ENCODE measurements at regions not wholly inside any gene's neighbourhood (a gene's known extent, or its start where the extent isn't known, plus 50 kb on each side); places are given as distances from the start of the nearest gene placed in this dataset.

GRCh38 chr9:89873801-89874200 is 269.0 kb downstream of the GADD45G start:
- no peak for ATAC-seq
- DNase-seq: no peak
- Mint-ChIP-seq H3K27me3 (no peaks in the 10 kb centered on the region), H3K36me3 (ENCODE audit: low read depth) (no peaks in the 10 kb centered on the region), H3K4me1 (no peaks in the 10 kb centered on the region), H3K4me3 (no peak overlapping the region), H3K27ac (no peak overlapping the region), H3K9me3 (no peaks in the 10 kb centered on the region)

DNA sequence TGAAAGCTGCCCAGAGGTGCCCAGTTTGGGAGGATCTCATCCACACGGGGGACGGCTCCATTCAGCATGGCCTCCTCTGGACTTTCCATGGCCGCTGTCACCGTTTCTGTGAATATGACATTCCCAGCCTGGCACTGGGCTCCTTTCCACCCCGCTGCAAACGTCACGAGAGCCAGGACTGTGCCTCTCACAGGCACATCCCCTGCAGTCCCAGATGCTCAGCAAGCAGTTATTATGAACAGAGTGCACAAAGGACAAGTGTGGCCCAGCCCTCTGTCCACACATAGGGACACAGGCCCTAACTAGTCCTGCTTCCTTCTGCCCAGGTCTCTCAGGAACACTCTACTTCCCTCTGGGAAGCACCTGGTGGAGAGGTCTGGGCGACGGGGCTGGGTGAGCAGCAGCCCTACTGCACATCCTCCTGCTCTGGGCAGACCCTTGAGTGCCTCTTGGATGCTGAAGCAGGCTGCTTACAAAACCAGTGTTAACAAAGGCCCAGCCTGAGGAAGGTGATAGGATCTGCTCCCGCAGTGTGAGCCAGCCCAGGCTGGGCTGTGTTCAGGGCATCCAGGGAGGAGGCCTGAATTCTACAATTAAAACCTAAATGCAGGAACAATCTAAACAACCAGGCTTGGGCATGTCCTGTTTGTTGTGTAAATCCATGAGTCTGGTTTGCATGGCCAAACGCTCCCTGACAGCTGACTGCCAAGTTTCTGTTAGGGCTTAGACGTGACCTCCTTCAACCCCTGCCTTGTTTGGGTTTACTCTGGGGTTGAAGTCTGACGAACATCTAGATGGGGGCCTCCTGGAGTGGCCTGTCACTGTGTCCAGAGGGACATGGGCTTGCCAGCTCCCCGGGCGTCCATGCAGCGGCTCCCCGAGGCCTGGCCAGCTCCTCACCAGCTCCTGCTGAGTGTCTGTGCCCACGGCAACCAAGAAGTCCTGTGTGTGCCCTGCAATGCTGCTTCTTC is 269.8 kb downstream of the GADD45G start:
- H3K36me3 Mint-ChIP-seq (ENCODE audit: low read depth): no peaks in the 10 kb centered on the region
- ATAC-seq: no peak
- no peak for DNase-seq
- no peaks in the 10 kb centered on the region for H3K27me3 Mint-ChIP-seq
- no peak overlapping the region for H3K27ac Mint-ChIP-seq
- no peaks in the 10 kb centered on the region for H3K9me3 Mint-ChIP-seq
- no peak overlapping the region for H3K4me3 Mint-ChIP-seq
- H3K4me1 Mint-ChIP-seq: no peaks in the 10 kb centered on the region

- Mint-ChIP-seq H3K27ac (no peak overlapping the region), H3K4me3 (no peak overlapping the region), H3K9me3 (no peaks in the 10 kb centered on the region), H3K36me3 (ENCODE audit: low read depth) (no peaks in the 10 kb centered on the region), H3K27me3 (no peaks in the 10 kb centered on the region), H3K4me1 (no peaks in the 10 kb centered on the region)
- DNase-seq (no peak), ATAC-seq (no peak)
Measured at GRCh38 chr9:89877051-89878002, 272.5 kb downstream of the GADD45G start.

GRCh38 chr9:89878003-89878411 is 273.2 kb downstream of the GADD45G start:
- ATAC-seq (no peak), DNase-seq (no peak)
- H3K4me1 Mint-ChIP-seq: no peaks in the 10 kb centered on the region
- H3K36me3 Mint-ChIP-seq (ENCODE audit: low read depth): no peaks in the 10 kb centered on the region
- H3K27ac Mint-ChIP-seq: no peak overlapping the region
- H3K4me3 Mint-ChIP-seq: no peak overlapping the region
- H3K9me3 Mint-ChIP-seq: no peaks in the 10 kb centered on the region
- H3K27me3 Mint-ChIP-seq: no peaks in the 10 kb centered on the region

GRCh38 chr9:89878687-89879086 is 273.9 kb downstream of the GADD45G start:
- H3K9me3 Mint-ChIP-seq: no peaks in the 10 kb centered on the region
- no peak overlapping the region for H3K27ac Mint-ChIP-seq
- no peak for DNase-seq
- ATAC-seq: no peak
- no peak overlapping the region for H3K4me3 Mint-ChIP-seq
- H3K36me3 Mint-ChIP-seq (ENCODE audit: low read depth): no peaks in the 10 kb centered on the region
- H3K27me3 Mint-ChIP-seq: no peaks in the 10 kb centered on the region
- H3K4me1 Mint-ChIP-seq: no peaks in the 10 kb centered on the region

DNA sequence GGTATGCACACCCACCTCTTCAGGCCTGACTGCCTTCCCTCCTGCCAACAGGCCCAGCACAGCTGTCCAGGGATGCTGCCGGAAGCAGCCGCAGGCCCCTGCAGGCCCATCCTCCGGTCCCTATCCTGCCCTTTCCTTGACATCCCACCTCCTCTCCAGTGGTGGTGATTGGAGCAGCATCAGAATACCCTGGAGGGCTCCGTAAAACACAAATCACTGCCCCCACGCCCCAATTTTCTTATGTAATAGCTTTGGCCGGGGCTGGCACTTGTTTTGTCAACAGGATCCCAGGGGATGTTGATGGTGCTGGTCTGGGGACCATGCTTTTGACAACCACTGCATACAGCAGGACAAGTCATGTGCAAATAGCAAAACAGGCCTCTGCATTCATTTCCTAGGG is 274.5 kb downstream of the GADD45G start:
- Mint-ChIP-seq H3K4me3 (no peak overlapping the region), H3K36me3 (ENCODE audit: low read depth) (no peaks in the 10 kb centered on the region), H3K27ac (no peak overlapping the region), H3K9me3 (no peaks in the 10 kb centered on the region), H3K4me1 (no peaks in the 10 kb centered on the region), H3K27me3 (no peaks in the 10 kb centered on the region)
- ATAC-seq (no peak), DNase-seq (no peak)

- Mint-ChIP-seq H3K4me3 (no peak overlapping the region), H3K27me3 (no peaks in the 10 kb centered on the region), H3K9me3 (no peaks in the 10 kb centered on the region), H3K4me1 (no peaks in the 10 kb centered on the region), H3K36me3 (ENCODE audit: low read depth) (no peaks in the 10 kb centered on the region), H3K27ac (no peak overlapping the region)
- no peak for DNase-seq
- ATAC-seq: no peak
Measured at GRCh38 chr9:89879701-89880100, 274.9 kb downstream of the GADD45G start.

DNA sequence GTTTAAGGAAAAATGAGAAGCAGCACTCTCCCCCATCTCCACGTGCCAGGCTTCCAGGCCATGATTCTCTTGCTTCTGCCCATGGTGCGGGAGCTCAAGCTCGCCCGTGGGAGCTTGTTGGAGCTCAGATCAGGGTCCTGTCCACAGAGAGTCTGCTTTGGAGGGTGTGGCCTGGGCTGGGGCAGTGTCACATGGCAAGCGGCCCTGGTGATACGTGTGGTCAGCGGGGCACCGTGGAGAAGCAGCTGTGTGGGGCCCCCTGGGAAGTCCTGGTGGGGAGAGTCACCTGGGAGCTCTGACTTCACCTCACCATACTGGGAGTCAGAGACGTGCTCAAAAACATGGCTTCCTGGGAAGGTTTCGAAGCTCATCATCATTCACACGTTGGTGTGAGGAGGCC is 275.3 kb downstream of the GADD45G start:
- DNase-seq: no peak
- H3K27me3 Mint-ChIP-seq: no peaks in the 10 kb centered on the region
- ATAC-seq: no peak
- no peak overlapping the region for H3K4me3 Mint-ChIP-seq
- H3K36me3 Mint-ChIP-seq (ENCODE audit: low read depth): no peaks in the 10 kb centered on the region
- H3K9me3 Mint-ChIP-seq: no peaks in the 10 kb centered on the region
- H3K27ac Mint-ChIP-seq: no peak overlapping the region
- H3K4me1 Mint-ChIP-seq: no peaks in the 10 kb centered on the region

DNA sequence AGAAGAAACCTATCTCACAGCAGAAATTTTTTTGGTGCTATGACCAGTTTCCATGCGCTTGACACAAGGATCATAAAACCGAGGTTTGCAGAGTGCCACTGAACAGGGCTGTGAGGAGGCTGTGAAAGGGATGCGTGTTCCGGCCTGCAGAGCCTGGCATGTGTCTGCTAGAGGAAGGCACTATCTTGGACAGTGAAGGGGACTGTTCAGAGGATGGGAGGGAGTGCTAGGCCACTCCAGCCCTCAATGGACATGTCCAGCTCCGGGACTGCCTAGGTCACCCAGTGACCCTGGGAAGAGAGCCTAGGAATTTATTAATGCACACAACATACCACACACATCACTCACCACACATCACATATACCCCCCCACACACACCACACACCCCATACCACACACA is 275.9 kb downstream of the GADD45G start:
- H3K4me1 Mint-ChIP-seq: no peaks in the 10 kb centered on the region
- no peak overlapping the region for H3K4me3 Mint-ChIP-seq
- no peaks in the 10 kb centered on the region for H3K36me3 Mint-ChIP-seq (ENCODE audit: low read depth)
- H3K27ac Mint-ChIP-seq: no peak overlapping the region
- ATAC-seq: no peak
- H3K27me3 Mint-ChIP-seq: no peaks in the 10 kb centered on the region
- no peak for DNase-seq
- no peaks in the 10 kb centered on the region for H3K9me3 Mint-ChIP-seq

- no peaks in the 10 kb centered on the region for H3K27me3 Mint-ChIP-seq
- no peak for DNase-seq
Measured at GRCh38 chr9:89881431-89881830, 276.6 kb downstream of the GADD45G start.

DNA sequence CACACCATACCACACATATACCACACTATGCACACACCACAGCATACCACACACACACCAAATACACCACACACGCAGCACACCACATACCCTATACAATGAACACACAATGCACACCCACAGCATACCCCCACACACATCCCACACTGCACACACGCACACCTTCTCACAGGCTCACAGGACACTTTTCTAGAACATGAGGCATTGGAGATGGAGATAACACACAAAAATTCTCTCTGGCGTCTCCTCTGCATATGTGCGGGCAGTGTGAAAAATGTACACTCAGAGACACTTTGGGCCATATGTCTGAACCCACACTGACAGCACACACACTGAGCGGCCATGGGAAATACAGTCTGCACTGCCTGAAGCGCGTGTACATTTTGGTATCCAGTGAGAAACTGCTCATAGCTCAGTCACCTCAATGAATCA is 278.1 kb downstream of the GADD45G start:
- Mint-ChIP-seq H3K27ac (no peak overlapping the region), H3K4me1 (no peaks in the 10 kb centered on the region), H3K9me3 (no peaks in the 10 kb centered on the region), H3K36me3 (ENCODE audit: low read depth) (no peaks in the 10 kb centered on the region), H3K27me3 (no peaks in the 10 kb centered on the region), H3K4me3 (no peak overlapping the region)
- no peak for DNase-seq
- no peak for ATAC-seq

More at GRCh38 chr9:89881431-89881830, 276.6 kb downstream of the GADD45G start:
- Mint-ChIP-seq H3K27ac (no peak overlapping the region), H3K4me1 (no peaks in the 10 kb centered on the region), H3K9me3 (no peaks in the 10 kb centered on the region), H3K4me3 (no peak overlapping the region), H3K36me3 (ENCODE audit: low read depth) (no peaks in the 10 kb centered on the region)
- no peak for ATAC-seq

- DNase-seq (no peak), ATAC-seq (no peak)
- Mint-ChIP-seq H3K9me3 (no peaks in the 10 kb centered on the region), H3K4me1 (no peaks in the 10 kb centered on the region), H3K27me3 (no peaks in the 10 kb centered on the region), H3K27ac (no peak overlapping the region), H3K4me3 (no peak overlapping the region), H3K36me3 (ENCODE audit: low read depth) (no peaks in the 10 kb centered on the region)
Measured at GRCh38 chr9:89883401-89884341, 278.9 kb downstream of the GADD45G start.

GRCh38 chr9:89884356-89885083 is 279.7 kb downstream of the GADD45G start:
- ATAC-seq (no peak), DNase-seq (no peak)

More at GRCh38 chr9:89884356-89885083, 279.7 kb downstream of the GADD45G start:
- Mint-ChIP-seq H3K36me3 (ENCODE audit: low read depth) (no peaks in the 10 kb centered on the region), H3K4me3 (no peak overlapping the region), H3K4me1 (no peaks in the 10 kb centered on the region), H3K27ac (no peak overlapping the region), H3K9me3 (no peaks in the 10 kb centered on the region), H3K27me3 (no peaks in the 10 kb centered on the region)

Data from activated naive CD8-positive, alpha-beta T cell treated with anti-CD3 and anti-CD28 coated beads, Interleukin-2, amount 50 U/mL, for 24 hours (primary cell).